Coronary artery (tissue), 2 donors: ENCODE measurements at regions not wholly inside any gene's neighbourhood (a gene's known extent, or its start where the extent isn't known, plus 50 kb on each side); places are given as distances from the start of the nearest gene placed in this dataset.

Source experiments
- DNase-seq: peaks from one replicate; pipeline ENCODE4 v3.0.0-alpha.2; 2017; ENCODE audit warnings: low spot score
- H3K27ac ChIP-seq, 2 donors: fragments of 200-600 bp; sonication (generic); one replicate each; pipeline ENCODE4 v1.5.1; 2016 to 2019
- H3K4me3 ChIP-seq: fragments of 200-600 bp; sonication (generic); 2 replicates; pipeline ENCODE4 v1.5.1; 2016; ENCODE audit warnings: mild to moderate bottlenecking, moderate library complexity
- CTCF ChIP-seq: fragments of 200-600 bp; sonication (generic); IDR thresholded peaks from one replicate; pipeline ENCODE4 v1.5.1; 2019; ENCODE audit warnings: antibody characterized with exemption

DNA sequence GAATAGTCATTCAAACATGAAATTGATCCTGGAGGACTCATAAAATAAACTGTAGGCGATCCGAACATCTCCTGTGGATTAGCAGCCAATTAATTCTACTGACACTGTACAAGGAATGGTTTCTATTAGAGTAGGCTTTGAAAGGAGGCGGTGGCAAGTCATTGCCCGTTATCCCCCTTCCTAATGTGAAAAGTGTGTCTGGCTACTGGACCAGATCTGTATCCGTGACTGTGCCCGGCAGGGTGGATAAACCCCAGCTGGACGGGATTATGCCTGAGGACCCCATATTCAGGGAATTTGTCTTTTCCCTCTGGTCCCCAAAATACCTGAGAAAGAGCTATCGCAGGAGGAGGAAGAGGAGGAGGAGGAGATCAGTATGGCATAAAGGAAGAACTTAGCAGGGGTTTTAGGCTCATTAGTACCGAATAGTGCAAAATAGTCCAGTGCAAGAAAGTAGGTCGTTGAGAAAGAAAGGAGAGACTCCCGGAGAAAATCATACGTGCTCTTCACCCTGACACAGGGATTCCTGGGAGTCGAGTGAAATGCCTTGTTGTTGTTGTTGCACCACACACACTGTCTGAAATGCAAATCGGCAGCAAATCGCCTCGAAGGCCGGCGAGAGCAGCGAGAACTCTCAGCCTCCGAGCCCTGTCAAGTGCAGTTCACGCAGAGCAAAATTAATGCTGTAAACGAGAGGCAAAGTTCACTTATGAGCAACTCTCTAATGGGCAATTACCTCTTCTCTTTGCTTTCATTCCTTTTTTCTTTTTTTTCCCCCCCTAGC, 178.9 kb upstream of the ARID1B start:
- no peak overlapping the region for H3K27ac ChIP-seq
- no peak overlapping the region for H3K4me3 ChIP-seq
- DNase-seq, result no peak
- no peak for TF ChIP-seq CTCF

DNA sequence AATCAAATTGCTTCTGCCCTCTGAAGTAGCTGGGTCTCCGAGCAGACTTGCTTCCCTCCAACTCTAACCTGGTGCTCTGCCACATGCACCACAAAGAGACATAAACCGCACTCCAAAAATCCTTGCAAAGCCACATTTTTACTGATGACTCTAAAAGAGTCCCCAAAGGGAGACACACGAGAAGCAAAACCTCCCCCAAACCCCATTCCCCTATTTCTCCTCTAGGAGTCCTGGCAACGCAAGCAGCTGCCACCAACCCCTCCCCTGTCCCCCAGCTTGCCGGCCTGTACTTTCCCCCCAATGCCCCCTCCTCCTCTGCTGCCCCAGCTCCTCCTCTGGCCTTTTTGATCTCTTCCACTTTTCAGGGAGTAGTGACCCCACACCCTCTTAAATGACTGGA, 180.1 kb upstream of the ARID1B start:
- TF ChIP-seq CTCF, result no peak
- no peak for DNase-seq

DNA sequence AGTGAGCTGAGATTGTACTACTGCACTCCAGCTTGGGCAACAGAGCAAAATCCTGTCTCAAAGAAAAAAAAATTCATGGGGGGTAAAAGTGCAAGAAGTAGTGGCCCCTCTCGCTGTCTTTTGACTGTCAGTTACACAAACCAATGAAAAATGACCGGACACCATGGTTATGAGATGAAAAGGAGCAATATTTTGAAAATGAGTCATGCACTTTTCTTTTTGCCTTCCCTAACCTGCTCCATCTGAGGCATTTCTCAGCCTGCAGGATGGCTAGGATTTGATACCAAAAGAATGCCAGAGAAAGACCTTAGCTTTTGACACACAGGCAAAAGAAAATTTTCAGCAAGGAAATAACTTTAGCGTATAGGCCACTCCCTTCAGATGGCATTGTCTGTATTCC, 181.7 kb upstream of the ARID1B start:
- no peak for TF ChIP-seq CTCF
- Histone ChIP-seq H3K27ac (no peak overlapping the region), H3K4me3 (no peak overlapping the region)
- no peak for DNase-seq

More for the DNA sequence above, 180.1 kb upstream of the ARID1B start:
- Histone ChIP-seq H3K27ac (no peak overlapping the region), H3K4me3 (no peak overlapping the region)

GRCh38 chr6:156593893-156594292, 183.3 kb upstream of the ARID1B start:
- H3K4me3 ChIP-seq, result no peak overlapping the region
- no peak for TF ChIP-seq CTCF
- DNase-seq, result no peak
- no peak overlapping the region for H3K27ac ChIP-seq

DNA sequence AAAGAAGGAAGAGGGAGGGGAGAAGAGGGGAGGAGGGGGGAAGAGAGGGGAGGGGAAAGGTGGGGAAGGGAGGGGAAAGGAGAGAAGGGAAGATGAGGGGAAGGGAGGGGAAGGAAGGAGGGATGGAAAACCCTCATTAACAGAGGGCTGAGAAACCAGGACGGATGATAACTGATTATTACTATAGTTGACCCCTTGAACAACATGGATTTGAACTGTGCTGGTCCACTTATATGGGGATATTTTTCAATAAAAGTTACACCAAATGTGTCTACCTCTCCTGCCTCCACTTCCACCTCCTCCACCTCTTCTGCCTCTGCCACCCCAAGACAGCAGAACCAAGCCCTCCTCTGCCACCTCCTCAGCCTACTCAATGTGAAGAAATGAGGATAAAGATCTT, 184.1 kb upstream of the ARID1B start:
- no peak for DNase-seq
- Histone ChIP-seq H3K27ac (no peak overlapping the region), H3K4me3 (no peak overlapping the region)
- no peak for TF ChIP-seq CTCF

GRCh38 chr6:156590482-156590881, 186.7 kb upstream of the ARID1B start:
- Histone ChIP-seq H3K27ac (no peak overlapping the region), H3K4me3 (no peak overlapping the region)
- no peak for DNase-seq
- TF ChIP-seq CTCF, result no peak

DNA sequence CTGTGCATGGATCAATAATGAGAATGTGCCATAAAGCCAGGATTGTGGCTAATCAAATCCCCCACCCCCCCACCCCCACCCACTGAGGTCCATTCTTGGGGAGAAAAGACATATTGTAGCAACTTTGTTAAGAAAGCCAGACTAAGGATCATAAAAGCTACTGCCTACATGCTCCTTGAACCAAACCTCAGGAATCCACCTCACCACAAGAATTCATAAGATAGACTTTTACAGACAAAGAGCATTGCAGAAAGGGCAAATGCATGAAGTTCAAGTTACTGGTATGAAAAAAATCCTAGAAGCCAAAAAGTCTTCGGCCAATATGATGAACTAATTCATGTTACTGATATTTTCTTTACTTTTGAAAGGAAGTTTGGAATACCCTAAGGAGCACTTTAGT, 187.9 kb upstream of the ARID1B start:
- no peak overlapping the region for H3K4me3 ChIP-seq
- DNase-seq, result no peak
- TF ChIP-seq CTCF, result no peak
- no peak overlapping the region for H3K27ac ChIP-seq
